HL-60 (cell line): ENCODE measurements at regions not wholly inside any gene's neighbourhood (a gene's known extent, or its start where the extent isn't known, plus 50 kb on each side); places are given as distances from the start of the nearest gene placed in this dataset.

ENCODE experiments used
- CTCF ChIP-seq: IDR thresholded peaks from one replicate; pipeline ENCODE4 v1.5.1; 2011; ENCODE audit warnings: low read length, control low read depth, inconsistent platforms; ENCODE audit not compliant: insufficient read depth
- POLR2AphosphoS5 ChIP-seq: IDR thresholded peaks from 2 replicates; pipeline ENCODE4 v1.6.1; 2012; ENCODE audit warnings: low read depth
- TF ChIP-seq, protein P1 (sequence below): IDR thresholded peaks from 2 replicates; pipeline ENCODE4 v1.6.1; 2012; ENCODE audit warnings: low read depth; ENCODE audit not compliant: insufficient replicate concordance

GRCh38 chr5:174793076-174793475 lies 68.7 kb downstream of the MSX2 start:
- no peak for TF ChIP-seq CTCF
- TF ChIP-seq POLR2AphosphoS5, result no peak
- TF ChIP-seq, protein P1, sequence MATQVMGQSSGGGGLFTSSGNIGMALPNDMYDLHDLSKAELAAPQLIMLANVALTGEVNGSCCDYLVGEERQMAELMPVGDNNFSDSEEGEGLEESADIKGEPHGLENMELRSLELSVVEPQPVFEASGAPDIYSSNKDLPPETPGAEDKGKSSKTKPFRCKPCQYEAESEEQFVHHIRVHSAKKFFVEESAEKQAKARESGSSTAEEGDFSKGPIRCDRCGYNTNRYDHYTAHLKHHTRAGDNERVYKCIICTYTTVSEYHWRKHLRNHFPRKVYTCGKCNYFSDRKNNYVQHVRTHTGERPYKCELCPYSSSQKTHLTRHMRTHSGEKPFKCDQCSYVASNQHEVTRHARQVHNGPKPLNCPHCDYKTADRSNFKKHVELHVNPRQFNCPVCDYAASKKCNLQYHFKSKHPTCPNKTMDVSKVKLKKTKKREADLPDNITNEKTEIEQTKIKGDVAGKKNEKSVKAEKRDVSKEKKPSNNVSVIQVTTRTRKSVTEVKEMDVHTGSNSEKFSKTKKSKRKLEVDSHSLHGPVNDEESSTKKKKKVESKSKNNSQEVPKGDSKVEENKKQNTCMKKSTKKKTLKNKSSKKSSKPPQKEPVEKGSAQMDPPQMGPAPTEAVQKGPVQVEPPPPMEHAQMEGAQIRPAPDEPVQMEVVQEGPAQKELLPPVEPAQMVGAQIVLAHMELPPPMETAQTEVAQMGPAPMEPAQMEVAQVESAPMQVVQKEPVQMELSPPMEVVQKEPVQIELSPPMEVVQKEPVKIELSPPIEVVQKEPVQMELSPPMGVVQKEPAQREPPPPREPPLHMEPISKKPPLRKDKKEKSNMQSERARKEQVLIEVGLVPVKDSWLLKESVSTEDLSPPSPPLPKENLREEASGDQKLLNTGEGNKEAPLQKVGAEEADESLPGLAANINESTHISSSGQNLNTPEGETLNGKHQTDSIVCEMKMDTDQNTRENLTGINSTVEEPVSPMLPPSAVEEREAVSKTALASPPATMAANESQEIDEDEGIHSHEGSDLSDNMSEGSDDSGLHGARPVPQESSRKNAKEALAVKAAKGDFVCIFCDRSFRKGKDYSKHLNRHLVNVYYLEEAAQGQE, result no peak
